Natural killer cell (primary cell): ENCODE measurements at regions not wholly inside any gene's neighbourhood (a gene's known extent, or its start where the extent isn't known, plus 50 kb on each side); places are given as distances from the start of the nearest gene placed in this dataset.

Experiments used
- ATAC-seq, 3 donors: fragments of 150-1000 bp in 2 of 3; fragments of 200-7000 bp in 1 of 3; cut with Tn5 transposase; 1 replicate in 1 of 3; 2 replicates in 2 of 3; pipeline ENCODE4 v1.10.0; 2021; ENCODE audit warnings: mild to moderate bottlenecking in 2 of 3, moderate library complexity in 2 of 3
- DNase-seq, 2 donors: peaks; one replicate each; pipeline versions ENCODE4 v3.0.0 to v3.0.0-alpha.2; 2013 to 2021; ENCODE audit warnings: mixed read lengths in 1 of 2
- H3K27ac ChIP-seq: one replicate; pipeline ENCODE4 v1.5.1; 2013; ENCODE audit warnings: mild to moderate bottlenecking, low read length
- H3K27me3 ChIP-seq: one replicate; pipeline ENCODE4 v1.6.1; 2013; ENCODE audit warnings: low read length; ENCODE audit not compliant: control insufficient read depth, insufficient read depth
- H3K36me3 ChIP-seq: one replicate; pipeline ENCODE4 v1.6.1; 2013; ENCODE audit warnings: low read length; ENCODE audit not compliant: control insufficient read depth, insufficient read depth
- H3K4me1 ChIP-seq: one replicate; pipeline ENCODE4 v1.6.1; 2013; ENCODE audit warnings: low read length; ENCODE audit not compliant: control insufficient read depth, insufficient read depth
- H3K4me3 ChIP-seq: one replicate; pipeline ENCODE4 v1.5.1; 2013; ENCODE audit warnings: low read length
- H3K9me3 ChIP-seq: one replicate; pipeline ENCODE4 v1.6.1; 2013; ENCODE audit warnings: low read length; ENCODE audit not compliant: control insufficient read depth, insufficient read depth
- H3K27ac Mint-ChIP-seq, 2 donors: one replicate each; pipeline ENCODE4 v1.8.0; 2022; ENCODE audit warnings: mild to moderate bottlenecking in 2 of 2, mixed read lengths in 2 of 2, moderate library complexity in 1 of 2
- H3K27me3 Mint-ChIP-seq, 2 donors: one replicate each; pipeline ENCODE4 v1.8.0; 2022; ENCODE audit warnings: low read depth in 2 of 2, mixed read lengths in 2 of 2
- H3K36me3 Mint-ChIP-seq: one replicate; pipeline ENCODE4 v1.8.0; 2022; ENCODE audit warnings: mixed read lengths
- H3K4me1 Mint-ChIP-seq, 2 donors: one replicate each; pipeline ENCODE4 v1.8.0; 2022; ENCODE audit warnings: mixed read lengths in 2 of 2
- H3K4me3 Mint-ChIP-seq: one replicate; pipeline ENCODE4 v1.8.0; 2022; ENCODE audit warnings: mild to moderate bottlenecking, moderate library complexity, mixed read lengths
- H3K9me3 Mint-ChIP-seq, 2 donors: one replicate each; pipeline ENCODE4 v1.8.0; 2022; ENCODE audit warnings: mixed read lengths in 2 of 2
- CTCF ChIP-seq: fragments of 200-600 bp; IDR thresholded peaks from one replicate; pipeline ENCODE4 v1.8.0; 2022; ENCODE audit warnings: antibody characterized with exemption
- WGBS: methylation state at CpG from one replicate; pipeline ENCODE4 v1.1.7; 2013; ENCODE audit warnings: missing lambda C conversion rate; ENCODE audit not compliant: insufficient coverage; 5-methylcytosine and 5-hydroxymethylcytosine counted together
- intact Hi-C: fragments of 100-400 bp; cut with micrococcal nuclease; formaldehyde crosslinking; loops from one replicate; pipeline ENCODE4 v1.14.2; 2022

GRCh38 chr2:157172239-157172638 is 85.3 kb upstream of the GALNT5 start:
- no peak overlapping the region for H3K27ac Mint-ChIP-seq
- H3K9me3 ChIP-seq: no peaks in the 10 kb centered on the region
- no peak overlapping the region for H3K27ac ChIP-seq
- H3K27me3 Mint-ChIP-seq: peaks cover 0 to 2% of the 10 kb centered on the region in 2 donors
- no peak overlapping the region for H3K4me3 Mint-ChIP-seq
- intact Hi-C loops: no loop called here
- DNase-seq (no peak), ATAC-seq (no peak)
- H3K36me3 ChIP-seq: no peaks in the 10 kb centered on the region
- no peaks in the 10 kb centered on the region for H3K4me1 Mint-ChIP-seq
- no peaks in the 10 kb centered on the region for H3K36me3 Mint-ChIP-seq
- no peaks in the 10 kb centered on the region for H3K4me1 ChIP-seq
- H3K27me3 ChIP-seq: no peaks in the 10 kb centered on the region
- H3K9me3 Mint-ChIP-seq: peaks cover 0 to 2% of the 10 kb centered on the region in 2 donors
- no peak overlapping the region for H3K4me3 ChIP-seq
- TF ChIP-seq CTCF: no peak

GRCh38 chr2:157172866-157173578 is 84.5 kb upstream of the GALNT5 start:
- H3K27me3 Mint-ChIP-seq: peaks cover 0 to 2% of the 10 kb centered on the region in 2 donors
- Histone ChIP-seq H3K36me3 (no peaks in the 10 kb centered on the region), H3K27ac (no peak overlapping the region), H3K4me1 (no peaks in the 10 kb centered on the region), H3K27me3 (no peaks in the 10 kb centered on the region), H3K9me3 (no peaks in the 10 kb centered on the region), H3K4me3 (no peak overlapping the region)
- TF ChIP-seq CTCF: no peak
- no peak overlapping the region for H3K4me3 Mint-ChIP-seq
- no peaks in the 10 kb centered on the region for H3K36me3 Mint-ChIP-seq
- H3K27ac Mint-ChIP-seq: no peak overlapping the region
- H3K4me1 Mint-ChIP-seq: no peaks in the 10 kb centered on the region
- DNase-seq (no peak), ATAC-seq (no peak)
- WGBS: 100% methylated on average over 1 of the region's 3 CpGs
- peaks cover 0 to 2% of the 10 kb centered on the region in 2 donors for H3K9me3 Mint-ChIP-seq
- intact Hi-C loops: no loop called here

- no peak for ATAC-seq
- intact Hi-C loops: no loop called here
- TF ChIP-seq CTCF: no peak
- no peak for DNase-seq
- Mint-ChIP-seq H3K4me3 (no peak overlapping the region), H3K27me3 (peaks cover 0 to 2% of the 10 kb centered on the region in 2 donors), H3K36me3 (no peaks in the 10 kb centered on the region), H3K27ac (no peak overlapping the region), H3K4me1 (no peaks in the 10 kb centered on the region), H3K9me3 (peaks cover 0 to 4% of the 10 kb centered on the region in 2 donors)
- Histone ChIP-seq H3K27me3 (no peaks in the 10 kb centered on the region), H3K9me3 (no peaks in the 10 kb centered on the region), H3K27ac (no peak overlapping the region), H3K36me3 (no peaks in the 10 kb centered on the region), H3K4me1 (no peaks in the 10 kb centered on the region), H3K4me3 (no peak overlapping the region)
- WGBS: 90% methylated on average over 4 of the region's 5 CpGs
These were observed 83.7 kb upstream of the GALNT5 start for GRCh38 chr2:157173740-157174184.

- intact Hi-C loops: no loop called here
These were observed 83.2 kb upstream of the GALNT5 start for GRCh38 chr2:157174321-157174720.

More at GRCh38 chr2:157174321-157174720, 83.2 kb upstream of the GALNT5 start:
- Histone ChIP-seq H3K4me3 (no peak overlapping the region), H3K4me1 (no peaks in the 10 kb centered on the region), H3K27me3 (no peaks in the 10 kb centered on the region), H3K36me3 (no peaks in the 10 kb centered on the region), H3K9me3 (no peaks in the 10 kb centered on the region), H3K27ac (no peak overlapping the region)
- WGBS: 75% methylated on average over 1 of the region's 2 CpGs
- no peak for TF ChIP-seq CTCF
- H3K4me1 Mint-ChIP-seq: no peaks in the 10 kb centered on the region
- H3K4me3 Mint-ChIP-seq: no peak overlapping the region
- H3K27ac Mint-ChIP-seq: no peak overlapping the region
- H3K9me3 Mint-ChIP-seq: peaks cover 0 to 4% of the 10 kb centered on the region in 2 donors
- ATAC-seq: no peak
- no peaks in the 10 kb centered on the region for H3K36me3 Mint-ChIP-seq
- peaks cover 0 to 2% of the 10 kb centered on the region in 2 donors for H3K27me3 Mint-ChIP-seq
- no peak for DNase-seq
